ENCODE measurements at regions not wholly inside any gene's neighbourhood (a gene's known extent, or its start where the extent isn't known, plus 50 kb on each side); places are given as distances from the start of the nearest gene placed in this dataset.
"Not testable (repeated sequence)": the region's sequence is repeated elsewhere in the genome, so short reads cannot be mapped to it uniquely, and the experiment has no call there.

DNA sequence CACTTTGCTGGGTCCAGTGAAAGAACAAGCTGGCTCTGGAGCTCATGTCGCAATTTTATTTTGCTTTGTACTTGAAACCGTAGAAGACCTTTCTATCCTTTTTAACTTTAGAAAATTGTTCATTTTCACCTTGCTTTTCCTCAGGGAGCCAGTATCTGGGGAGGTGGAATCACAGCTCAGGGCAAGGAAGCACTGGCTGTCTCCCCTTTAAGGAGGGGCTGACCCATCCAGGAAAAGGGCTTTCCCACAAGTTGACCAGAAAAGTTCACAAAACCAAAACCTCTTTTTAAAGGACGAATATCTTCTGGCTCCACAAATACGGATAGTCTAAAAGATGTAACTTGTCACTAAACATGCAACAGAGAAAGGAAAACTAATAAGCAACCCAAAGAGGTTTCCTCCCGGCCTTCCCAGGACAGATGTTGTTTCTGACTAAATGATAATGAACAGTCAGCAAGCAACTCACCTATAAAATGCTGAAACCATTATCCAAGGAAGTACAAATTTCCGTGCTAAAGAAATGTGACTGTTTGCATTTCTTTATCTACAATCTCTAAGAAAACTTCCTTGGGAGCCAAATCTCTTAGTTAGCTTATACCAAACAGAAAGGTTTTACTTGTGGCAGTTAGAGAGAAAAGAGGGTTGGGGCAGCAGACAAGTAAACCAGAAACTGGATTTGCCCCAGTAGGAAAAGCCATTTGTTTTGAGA, 278.2 kb downstream of the PLK2 start:
- no peak for TF ChIP-seq POLR2AphosphoS5 (IDR thresholded peaks at IDR 0.05; ENCODE audit: low read depth)
- TF ChIP-seq, protein P1, sequence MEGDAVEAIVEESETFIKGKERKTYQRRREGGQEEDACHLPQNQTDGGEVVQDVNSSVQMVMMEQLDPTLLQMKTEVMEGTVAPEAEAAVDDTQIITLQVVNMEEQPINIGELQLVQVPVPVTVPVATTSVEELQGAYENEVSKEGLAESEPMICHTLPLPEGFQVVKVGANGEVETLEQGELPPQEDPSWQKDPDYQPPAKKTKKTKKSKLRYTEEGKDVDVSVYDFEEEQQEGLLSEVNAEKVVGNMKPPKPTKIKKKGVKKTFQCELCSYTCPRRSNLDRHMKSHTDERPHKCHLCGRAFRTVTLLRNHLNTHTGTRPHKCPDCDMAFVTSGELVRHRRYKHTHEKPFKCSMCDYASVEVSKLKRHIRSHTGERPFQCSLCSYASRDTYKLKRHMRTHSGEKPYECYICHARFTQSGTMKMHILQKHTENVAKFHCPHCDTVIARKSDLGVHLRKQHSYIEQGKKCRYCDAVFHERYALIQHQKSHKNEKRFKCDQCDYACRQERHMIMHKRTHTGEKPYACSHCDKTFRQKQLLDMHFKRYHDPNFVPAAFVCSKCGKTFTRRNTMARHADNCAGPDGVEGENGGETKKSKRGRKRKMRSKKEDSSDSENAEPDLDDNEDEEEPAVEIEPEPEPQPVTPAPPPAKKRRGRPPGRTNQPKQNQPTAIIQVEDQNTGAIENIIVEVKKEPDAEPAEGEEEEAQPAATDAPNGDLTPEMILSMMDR (IDR thresholded peaks at IDR 0.05; ENCODE audit: insufficient read depth, low read length) = no peak
- H3K27ac ChIP-seq (replicated peaks) = no peak overlapping the region
- no peak overlapping the region for H3K4me3 ChIP-seq (replicated peaks; ENCODE audit: insufficient read depth, low read length)
- DNase-seq (ENCODE audit: low read depth in 1 of 2, low spot score in 1 of 2) = no peak
- H3K27me3 ChIP-seq (ENCODE audit: insufficient read depth, poor library complexity, severe bottlenecking) = no peaks in the 10 kb centered on the region

DNA sequence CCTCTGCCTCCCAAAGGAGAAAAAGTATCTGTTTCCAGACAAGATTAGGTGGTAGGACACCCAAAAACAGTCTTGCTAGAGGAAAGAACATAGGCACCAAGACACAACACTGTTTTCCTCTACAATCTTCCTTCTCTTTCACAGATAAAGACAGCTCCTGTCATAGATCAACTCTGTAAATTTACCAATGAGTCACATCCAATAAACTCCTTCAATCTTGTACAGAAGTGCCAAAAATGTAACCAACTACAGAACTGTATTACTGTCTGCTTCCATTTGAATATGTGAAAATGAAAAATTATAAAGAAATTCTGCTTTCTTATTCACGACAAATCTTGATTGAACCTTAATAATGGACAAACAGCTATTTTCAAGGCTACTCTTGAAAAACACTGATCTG, 286.9 kb downstream of the PLK2 start:
- Histone ChIP-seq H3K27me3 (ENCODE audit: insufficient read depth, poor library complexity, severe bottlenecking) (no peaks in the 10 kb centered on the region), H3K27ac (replicated peaks) (no peak overlapping the region), H3K4me3 (replicated peaks; ENCODE audit: insufficient read depth, low read length) (no peak overlapping the region)
- TF ChIP-seq, protein P1 (IDR thresholded peaks at IDR 0.05; ENCODE audit: insufficient read depth, low read length) = no peak
- TF ChIP-seq GABPA (IDR thresholded peaks at IDR 0.05; ENCODE audit: low read depth) (no peak), SPI1 (IDR thresholded peaks at IDR 0.05; ENCODE audit: borderline replicate concordance, low read depth) (no peak), POLR2AphosphoS5 (IDR thresholded peaks at IDR 0.05; ENCODE audit: low read depth) (no peak)
- TF ChIP-seq, protein P2, sequence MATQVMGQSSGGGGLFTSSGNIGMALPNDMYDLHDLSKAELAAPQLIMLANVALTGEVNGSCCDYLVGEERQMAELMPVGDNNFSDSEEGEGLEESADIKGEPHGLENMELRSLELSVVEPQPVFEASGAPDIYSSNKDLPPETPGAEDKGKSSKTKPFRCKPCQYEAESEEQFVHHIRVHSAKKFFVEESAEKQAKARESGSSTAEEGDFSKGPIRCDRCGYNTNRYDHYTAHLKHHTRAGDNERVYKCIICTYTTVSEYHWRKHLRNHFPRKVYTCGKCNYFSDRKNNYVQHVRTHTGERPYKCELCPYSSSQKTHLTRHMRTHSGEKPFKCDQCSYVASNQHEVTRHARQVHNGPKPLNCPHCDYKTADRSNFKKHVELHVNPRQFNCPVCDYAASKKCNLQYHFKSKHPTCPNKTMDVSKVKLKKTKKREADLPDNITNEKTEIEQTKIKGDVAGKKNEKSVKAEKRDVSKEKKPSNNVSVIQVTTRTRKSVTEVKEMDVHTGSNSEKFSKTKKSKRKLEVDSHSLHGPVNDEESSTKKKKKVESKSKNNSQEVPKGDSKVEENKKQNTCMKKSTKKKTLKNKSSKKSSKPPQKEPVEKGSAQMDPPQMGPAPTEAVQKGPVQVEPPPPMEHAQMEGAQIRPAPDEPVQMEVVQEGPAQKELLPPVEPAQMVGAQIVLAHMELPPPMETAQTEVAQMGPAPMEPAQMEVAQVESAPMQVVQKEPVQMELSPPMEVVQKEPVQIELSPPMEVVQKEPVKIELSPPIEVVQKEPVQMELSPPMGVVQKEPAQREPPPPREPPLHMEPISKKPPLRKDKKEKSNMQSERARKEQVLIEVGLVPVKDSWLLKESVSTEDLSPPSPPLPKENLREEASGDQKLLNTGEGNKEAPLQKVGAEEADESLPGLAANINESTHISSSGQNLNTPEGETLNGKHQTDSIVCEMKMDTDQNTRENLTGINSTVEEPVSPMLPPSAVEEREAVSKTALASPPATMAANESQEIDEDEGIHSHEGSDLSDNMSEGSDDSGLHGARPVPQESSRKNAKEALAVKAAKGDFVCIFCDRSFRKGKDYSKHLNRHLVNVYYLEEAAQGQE (IDR thresholded peaks at IDR 0.05; ENCODE audit: insufficient replicate concordance, low read depth) = no peak
- DNase-seq (ENCODE audit: low read depth in 1 of 2, low spot score in 1 of 2) = no peak

DNA sequence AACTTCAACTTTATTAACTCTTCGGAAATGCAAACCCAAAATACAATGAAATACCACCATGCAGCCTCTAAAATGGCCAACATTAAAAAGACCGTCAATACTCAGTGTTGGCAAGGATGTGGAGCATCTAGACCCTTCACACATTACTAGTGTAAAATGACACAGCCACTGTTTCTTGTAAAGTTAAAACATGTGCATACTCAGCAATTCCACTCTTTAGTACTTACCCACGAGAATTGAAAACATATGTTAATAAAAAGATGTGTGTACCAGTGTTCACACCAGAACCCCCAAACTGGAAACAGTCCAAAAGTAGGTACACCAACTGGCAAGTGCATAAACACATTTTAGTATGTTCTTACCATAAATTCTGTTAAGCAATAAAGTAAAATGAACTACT, 294.7 kb downstream of the PLK2 start:
- H3K4me3 ChIP-seq (replicated peaks; ENCODE audit: insufficient read depth, low read length) = no peak overlapping the region
- H3K27ac ChIP-seq (replicated peaks) = no peak overlapping the region
- no peaks in the 10 kb centered on the region for H3K27me3 ChIP-seq (ENCODE audit: insufficient read depth, poor library complexity, severe bottlenecking)
- TF ChIP-seq POLR2AphosphoS5 (IDR thresholded peaks at IDR 0.05; ENCODE audit: low read depth) (no peak), SPI1 (IDR thresholded peaks at IDR 0.05; ENCODE audit: borderline replicate concordance, low read depth) (no peak)
- DNase-seq (ENCODE audit: low read depth in 1 of 2, low spot score in 1 of 2) = no peak

DNA sequence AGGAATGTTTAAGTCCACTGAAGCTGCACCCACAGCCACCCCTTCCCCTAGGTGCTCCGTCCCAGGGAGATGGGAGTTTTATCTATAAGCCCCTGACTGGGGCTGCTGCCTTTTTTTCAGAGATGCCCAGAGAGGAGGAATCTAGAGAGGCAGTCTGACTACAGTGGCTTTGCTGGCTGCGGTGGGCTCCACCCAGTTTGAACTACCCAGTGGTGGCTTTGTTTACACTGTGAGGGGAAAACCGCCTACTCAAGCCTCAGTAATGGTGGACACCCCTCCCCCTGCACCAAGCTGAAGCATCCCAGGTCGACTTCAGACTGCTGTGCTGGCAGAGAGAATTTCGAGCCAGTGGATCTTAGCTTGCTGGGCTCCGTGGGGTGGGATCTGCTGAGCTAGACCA, 298.0 kb downstream of the PLK2 start:
- H3K27ac ChIP-seq (replicated peaks); H3K4me3 ChIP-seq (replicated peaks; ENCODE audit: insufficient read depth, low read length); H3K27me3 ChIP-seq (ENCODE audit: insufficient read depth, poor library complexity, severe bottlenecking); DNase-seq (ENCODE audit: low read depth in 1 of 2, low spot score in 1 of 2): not testable (repeated sequence)

DNA sequence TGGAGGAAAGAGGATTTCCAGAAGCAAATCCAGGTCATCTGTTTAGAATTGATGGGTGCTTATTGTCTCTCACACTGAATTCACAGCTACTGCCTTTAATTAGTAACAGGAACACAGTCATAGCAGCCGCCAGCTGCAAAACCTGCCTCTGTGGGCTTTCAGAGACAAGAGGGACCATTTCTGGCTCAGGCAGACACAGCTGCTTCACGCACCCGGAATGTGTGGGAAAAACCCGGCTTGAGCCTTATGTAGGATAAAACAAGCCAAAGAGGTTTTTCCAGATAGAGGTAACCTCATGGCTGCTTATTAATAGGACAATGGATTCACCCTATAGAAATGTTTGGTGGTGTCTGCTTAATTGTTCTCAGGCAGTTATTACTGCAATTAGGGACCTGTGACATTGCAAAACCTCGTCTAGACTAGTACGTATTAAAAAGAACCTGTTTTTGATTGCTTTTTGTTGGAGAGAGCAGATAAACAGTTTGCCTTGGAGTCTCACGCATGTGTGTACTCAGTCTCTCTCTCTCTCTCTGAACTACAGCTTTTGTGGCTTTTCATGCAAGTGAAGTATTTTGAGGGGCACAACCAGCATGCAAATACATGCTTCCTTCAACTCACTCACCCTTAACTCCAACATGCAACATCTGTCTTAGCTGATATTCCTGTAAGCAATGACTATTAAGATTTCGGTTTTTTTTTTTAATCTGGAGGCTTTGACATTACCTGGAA, 302.7 kb downstream of the PLK2 start:
- Histone ChIP-seq H3K4me3 (replicated peaks; ENCODE audit: insufficient read depth, low read length) (no peak overlapping the region), H3K27me3 (ENCODE audit: insufficient read depth, poor library complexity, severe bottlenecking) (no peaks in the 10 kb centered on the region), H3K27ac (replicated peaks) (no peak overlapping the region)
- TF ChIP-seq GABPA (IDR thresholded peaks at IDR 0.05; ENCODE audit: low read depth) (no peak), SPI1 (IDR thresholded peaks at IDR 0.05; ENCODE audit: borderline replicate concordance, low read depth) (no peak)
- TF ChIP-seq, protein P1 (IDR thresholded peaks at IDR 0.05; ENCODE audit: insufficient read depth, low read length) = no peak
- TF ChIP-seq, protein P2 (IDR thresholded peaks at IDR 0.05; ENCODE audit: insufficient replicate concordance, low read depth) = no peak
- no peak for DNase-seq (ENCODE audit: low read depth in 1 of 2, low spot score in 1 of 2)
